ENCODE measurements at regions not wholly inside any gene's neighbourhood (a gene's known extent, or its start where the extent isn't known, plus 50 kb on each side); places are given as distances from the start of the nearest gene placed in this dataset.

GRCh38 chr10:130427216-130427722 is 291.1 kb downstream of the GLRX3 start:
- Histone ChIP-seq H3K36me3 (ENCODE audit: control insufficient read depth, low read depth, low read length) (no peaks in the 10 kb centered on the region), H3K4me3 (ENCODE audit: low read length) (no peak overlapping the region), H3K27me3 (ENCODE audit: control insufficient read depth, insufficient read depth, low read length) (no peaks in the 10 kb centered on the region), H3K27ac (ENCODE audit: low read length) (no peak overlapping the region), H3K9me3 (ENCODE audit: control insufficient read depth, low read depth, low read length) (no peaks in the 10 kb centered on the region), H3K4me1 (ENCODE audit: control insufficient read depth, low read depth, low read length) (no peaks in the 10 kb centered on the region), H3K9ac (ENCODE audit: low read length) (no peak overlapping the region)

- Histone ChIP-seq H3K9me3 (ENCODE audit: control insufficient read depth, low read depth, low read length) (no peaks in the 10 kb centered on the region), H3K27ac (ENCODE audit: low read length) (no peak overlapping the region), H3K4me3 (ENCODE audit: low read length) (no peak overlapping the region)
These were observed 292.7 kb downstream of the GLRX3 start for GRCh38 chr10:130428936-130429335.

GRCh38 chr10:130429809-130430208 is 293.6 kb downstream of the GLRX3 start:
- Histone ChIP-seq H3K9ac (ENCODE audit: low read length) (no peak overlapping the region), H3K4me3 (ENCODE audit: low read length) (no peak overlapping the region), H3K27ac (ENCODE audit: low read length) (no peak overlapping the region), H3K36me3 (ENCODE audit: control insufficient read depth, low read depth, low read length) (no peaks in the 10 kb centered on the region), H3K4me1 (ENCODE audit: control insufficient read depth, low read depth, low read length) (no peaks in the 10 kb centered on the region), H3K9me3 (ENCODE audit: control insufficient read depth, low read depth, low read length) (no peaks in the 10 kb centered on the region), H3K27me3 (ENCODE audit: control insufficient read depth, insufficient read depth, low read length) (no peaks in the 10 kb centered on the region)

More at GRCh38 chr10:130428936-130429335, 292.7 kb downstream of the GLRX3 start:
- no peaks in the 10 kb centered on the region for H3K27me3 ChIP-seq (ENCODE audit: control insufficient read depth, insufficient read depth, low read length)
- H3K9ac ChIP-seq (ENCODE audit: low read length): no peak overlapping the region
- H3K4me1 ChIP-seq (ENCODE audit: control insufficient read depth, low read depth, low read length): no peaks in the 10 kb centered on the region
- H3K36me3 ChIP-seq (ENCODE audit: control insufficient read depth, low read depth, low read length): no peaks in the 10 kb centered on the region

- no peak overlapping the region for H3K27ac ChIP-seq (ENCODE audit: low read length)
- no peak overlapping the region for H3K4me3 ChIP-seq (ENCODE audit: low read length)
- no peaks in the 10 kb centered on the region for H3K27me3 ChIP-seq (ENCODE audit: control insufficient read depth, insufficient read depth, low read length)
- no peaks in the 10 kb centered on the region for H3K9me3 ChIP-seq (ENCODE audit: control insufficient read depth, low read depth, low read length)
- no peaks in the 10 kb centered on the region for H3K4me1 ChIP-seq (ENCODE audit: control insufficient read depth, low read depth, low read length)
- H3K9ac ChIP-seq (ENCODE audit: low read length): no peak overlapping the region
- H3K36me3 ChIP-seq (ENCODE audit: control insufficient read depth, low read depth, low read length): no peaks in the 10 kb centered on the region
These were observed 294.1 kb downstream of the GLRX3 start for GRCh38 chr10:130430291-130430690.

- H3K4me1 ChIP-seq (ENCODE audit: control insufficient read depth, low read depth, low read length): no peaks in the 10 kb centered on the region
- no peak overlapping the region for H3K27ac ChIP-seq (ENCODE audit: low read length)
- no peaks in the 10 kb centered on the region for H3K9me3 ChIP-seq (ENCODE audit: control insufficient read depth, low read depth, low read length)
- H3K9ac ChIP-seq (ENCODE audit: low read length): no peak overlapping the region
- H3K27me3 ChIP-seq (ENCODE audit: control insufficient read depth, insufficient read depth, low read length): no peaks in the 10 kb centered on the region
- no peaks in the 10 kb centered on the region for H3K36me3 ChIP-seq (ENCODE audit: control insufficient read depth, low read depth, low read length)
- no peak overlapping the region for H3K4me3 ChIP-seq (ENCODE audit: low read length)
These were observed 294.9 kb downstream of the GLRX3 start for GRCh38 chr10:130430852-130431704.

- Histone ChIP-seq H3K9me3 (ENCODE audit: control insufficient read depth, low read depth, low read length) (no peaks in the 10 kb centered on the region), H3K4me1 (ENCODE audit: control insufficient read depth, low read depth, low read length) (no peaks in the 10 kb centered on the region), H3K27ac (ENCODE audit: low read length) (no peak overlapping the region), H3K36me3 (ENCODE audit: control insufficient read depth, low read depth, low read length) (no peaks in the 10 kb centered on the region), H3K4me3 (ENCODE audit: low read length) (no peak overlapping the region), H3K27me3 (ENCODE audit: control insufficient read depth, insufficient read depth, low read length) (no peaks in the 10 kb centered on the region), H3K9ac (ENCODE audit: low read length) (no peak overlapping the region)
These were observed 296.1 kb downstream of the GLRX3 start for GRCh38 chr10:130432271-130432670.

- Histone ChIP-seq H3K9me3 (ENCODE audit: control insufficient read depth, low read depth, low read length) (no peaks in the 10 kb centered on the region), H3K27ac (ENCODE audit: low read length) (no peak overlapping the region)
These were observed 296.7 kb downstream of the GLRX3 start for GRCh38 chr10:130432850-130433249.

GRCh38 chr10:130434446-130435385 is 298.5 kb downstream of the GLRX3 start:
- Histone ChIP-seq H3K4me1 (ENCODE audit: control insufficient read depth, low read depth, low read length) (no peaks in the 10 kb centered on the region), H3K27ac (ENCODE audit: low read length) (no peak overlapping the region), H3K36me3 (ENCODE audit: control insufficient read depth, low read depth, low read length) (no peaks in the 10 kb centered on the region), H3K27me3 (ENCODE audit: control insufficient read depth, insufficient read depth, low read length) (no peaks in the 10 kb centered on the region), H3K9ac (ENCODE audit: low read length) (no peak overlapping the region), H3K9me3 (ENCODE audit: control insufficient read depth, low read depth, low read length) (no peaks in the 10 kb centered on the region), H3K4me3 (ENCODE audit: low read length) (no peak overlapping the region)

More at GRCh38 chr10:130432850-130433249, 296.7 kb downstream of the GLRX3 start:
- Histone ChIP-seq H3K4me1 (ENCODE audit: control insufficient read depth, low read depth, low read length) (no peaks in the 10 kb centered on the region), H3K36me3 (ENCODE audit: control insufficient read depth, low read depth, low read length) (no peaks in the 10 kb centered on the region), H3K27me3 (ENCODE audit: control insufficient read depth, insufficient read depth, low read length) (no peaks in the 10 kb centered on the region), H3K4me3 (ENCODE audit: low read length) (no peak overlapping the region), H3K9ac (ENCODE audit: low read length) (no peak overlapping the region)

GRCh38 chr10:130435961-130436360 is 299.8 kb downstream of the GLRX3 start:
- H3K4me3 ChIP-seq (ENCODE audit: low read length): no peak overlapping the region
- no peaks in the 10 kb centered on the region for H3K27me3 ChIP-seq (ENCODE audit: control insufficient read depth, insufficient read depth, low read length)
- H3K9me3 ChIP-seq (ENCODE audit: control insufficient read depth, low read depth, low read length): no peaks in the 10 kb centered on the region
- H3K9ac ChIP-seq (ENCODE audit: low read length): no peak overlapping the region
- H3K36me3 ChIP-seq (ENCODE audit: control insufficient read depth, low read depth, low read length): no peaks in the 10 kb centered on the region
- no peak overlapping the region for H3K27ac ChIP-seq (ENCODE audit: low read length)
- H3K4me1 ChIP-seq (ENCODE audit: control insufficient read depth, low read depth, low read length): no peaks in the 10 kb centered on the region

- H3K4me1 ChIP-seq (ENCODE audit: control insufficient read depth, low read depth, low read length): no peaks in the 10 kb centered on the region
- H3K9me3 ChIP-seq (ENCODE audit: control insufficient read depth, low read depth, low read length): no peaks in the 10 kb centered on the region
- no peak overlapping the region for H3K9ac ChIP-seq (ENCODE audit: low read length)
- no peaks in the 10 kb centered on the region for H3K36me3 ChIP-seq (ENCODE audit: control insufficient read depth, low read depth, low read length)
- H3K27me3 ChIP-seq (ENCODE audit: control insufficient read depth, insufficient read depth, low read length): no peaks in the 10 kb centered on the region
- H3K27ac ChIP-seq (ENCODE audit: low read length): no peak overlapping the region
- H3K4me3 ChIP-seq (ENCODE audit: low read length): no peak overlapping the region
These were observed 302.7 kb downstream of the GLRX3 start for GRCh38 chr10:130438861-130439260.

- no peaks in the 10 kb centered on the region for H3K4me1 ChIP-seq (ENCODE audit: control insufficient read depth, low read depth, low read length)
- no peak overlapping the region for H3K27ac ChIP-seq (ENCODE audit: low read length)
- no peaks in the 10 kb centered on the region for H3K36me3 ChIP-seq (ENCODE audit: control insufficient read depth, low read depth, low read length)
- no peak overlapping the region for H3K9ac ChIP-seq (ENCODE audit: low read length)
- H3K4me3 ChIP-seq (ENCODE audit: low read length): no peak overlapping the region
- no peaks in the 10 kb centered on the region for H3K27me3 ChIP-seq (ENCODE audit: control insufficient read depth, insufficient read depth, low read length)
- no peaks in the 10 kb centered on the region for H3K9me3 ChIP-seq (ENCODE audit: control insufficient read depth, low read depth, low read length)
These were observed 303.6 kb downstream of the GLRX3 start for GRCh38 chr10:130439766-130440165.

All from iPS-18a (cell line).